ENCODE measurements at regions not wholly inside any gene's neighbourhood (a gene's known extent, or its start where the extent isn't known, plus 50 kb on each side); places are given as distances from the start of the nearest gene placed in this dataset.

DNA sequence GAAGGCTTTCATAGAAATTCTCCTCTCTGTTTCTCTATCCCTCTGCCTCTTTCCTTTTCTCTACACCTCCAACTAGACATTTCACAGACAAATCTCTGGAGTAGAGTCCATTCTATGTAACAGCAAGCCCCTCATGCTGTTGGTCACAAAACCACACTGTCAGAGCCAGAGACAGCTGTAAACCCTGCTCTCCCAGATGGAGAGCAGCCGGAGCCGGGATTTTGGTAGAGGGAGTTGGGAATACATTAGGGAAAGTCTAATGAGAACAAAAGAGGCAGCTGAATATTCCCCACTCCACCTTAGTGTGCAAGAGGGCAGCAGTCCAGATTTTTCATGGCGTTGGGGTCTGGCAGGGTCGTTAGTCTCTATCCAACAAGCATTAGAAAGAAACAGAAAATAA, 68.3 kb upstream of the EDN1 start:
- Histone ChIP-seq H3K4me3 (ENCODE audit: low read length) (no peak overlapping the region), H2AFZ (ENCODE audit: low read length) (no peak overlapping the region), H3K27me3 (replicated peaks; ENCODE audit: insufficient read depth, low read length) (no peaks in the 10 kb centered on the region), H3K36me3 (replicated peaks; ENCODE audit: insufficient read depth, low read length) (no peaks in the 10 kb centered on the region), H3K79me2 (ENCODE audit: low read length) (no peaks in the 10 kb centered on the region), H3K9me2 (replicated peaks; ENCODE audit: insufficient read depth, low read length) (no peaks in the 10 kb centered on the region), H3K4me1 (ENCODE audit: low read length) (no peaks in the 10 kb centered on the region), H3K4me2 (ENCODE audit: low read depth, low read length) (no peak overlapping the region), H3K9me3 (replicated peaks; ENCODE audit: insufficient read depth, low read length) (no peaks in the 10 kb centered on the region), H3K27ac (ENCODE audit: low read length) (no peak overlapping the region), H3F3A (ENCODE audit: insufficient read depth, low read length) (no peaks in the 10 kb centered on the region), H3K9ac (ENCODE audit: low read length) (no peak overlapping the region), H4K20me1 (ENCODE audit: insufficient read depth, low read length) (no peaks in the 10 kb centered on the region)
- no peak for TF ChIP-seq EZH2phosphoT487 (IDR thresholded peaks at IDR 0.05; ENCODE audit: low read length)
- TF ChIP-seq, protein P1, sequence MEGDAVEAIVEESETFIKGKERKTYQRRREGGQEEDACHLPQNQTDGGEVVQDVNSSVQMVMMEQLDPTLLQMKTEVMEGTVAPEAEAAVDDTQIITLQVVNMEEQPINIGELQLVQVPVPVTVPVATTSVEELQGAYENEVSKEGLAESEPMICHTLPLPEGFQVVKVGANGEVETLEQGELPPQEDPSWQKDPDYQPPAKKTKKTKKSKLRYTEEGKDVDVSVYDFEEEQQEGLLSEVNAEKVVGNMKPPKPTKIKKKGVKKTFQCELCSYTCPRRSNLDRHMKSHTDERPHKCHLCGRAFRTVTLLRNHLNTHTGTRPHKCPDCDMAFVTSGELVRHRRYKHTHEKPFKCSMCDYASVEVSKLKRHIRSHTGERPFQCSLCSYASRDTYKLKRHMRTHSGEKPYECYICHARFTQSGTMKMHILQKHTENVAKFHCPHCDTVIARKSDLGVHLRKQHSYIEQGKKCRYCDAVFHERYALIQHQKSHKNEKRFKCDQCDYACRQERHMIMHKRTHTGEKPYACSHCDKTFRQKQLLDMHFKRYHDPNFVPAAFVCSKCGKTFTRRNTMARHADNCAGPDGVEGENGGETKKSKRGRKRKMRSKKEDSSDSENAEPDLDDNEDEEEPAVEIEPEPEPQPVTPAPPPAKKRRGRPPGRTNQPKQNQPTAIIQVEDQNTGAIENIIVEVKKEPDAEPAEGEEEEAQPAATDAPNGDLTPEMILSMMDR (IDR thresholded peaks at IDR 0.05; ENCODE audit: low read length) = no peak
- TF ChIP-seq EZH2 (optimal IDR thresholded peaks at IDR 0.05; ENCODE audit: low read depth, low read length) = no peak
- no peak for DNase-seq

DNA sequence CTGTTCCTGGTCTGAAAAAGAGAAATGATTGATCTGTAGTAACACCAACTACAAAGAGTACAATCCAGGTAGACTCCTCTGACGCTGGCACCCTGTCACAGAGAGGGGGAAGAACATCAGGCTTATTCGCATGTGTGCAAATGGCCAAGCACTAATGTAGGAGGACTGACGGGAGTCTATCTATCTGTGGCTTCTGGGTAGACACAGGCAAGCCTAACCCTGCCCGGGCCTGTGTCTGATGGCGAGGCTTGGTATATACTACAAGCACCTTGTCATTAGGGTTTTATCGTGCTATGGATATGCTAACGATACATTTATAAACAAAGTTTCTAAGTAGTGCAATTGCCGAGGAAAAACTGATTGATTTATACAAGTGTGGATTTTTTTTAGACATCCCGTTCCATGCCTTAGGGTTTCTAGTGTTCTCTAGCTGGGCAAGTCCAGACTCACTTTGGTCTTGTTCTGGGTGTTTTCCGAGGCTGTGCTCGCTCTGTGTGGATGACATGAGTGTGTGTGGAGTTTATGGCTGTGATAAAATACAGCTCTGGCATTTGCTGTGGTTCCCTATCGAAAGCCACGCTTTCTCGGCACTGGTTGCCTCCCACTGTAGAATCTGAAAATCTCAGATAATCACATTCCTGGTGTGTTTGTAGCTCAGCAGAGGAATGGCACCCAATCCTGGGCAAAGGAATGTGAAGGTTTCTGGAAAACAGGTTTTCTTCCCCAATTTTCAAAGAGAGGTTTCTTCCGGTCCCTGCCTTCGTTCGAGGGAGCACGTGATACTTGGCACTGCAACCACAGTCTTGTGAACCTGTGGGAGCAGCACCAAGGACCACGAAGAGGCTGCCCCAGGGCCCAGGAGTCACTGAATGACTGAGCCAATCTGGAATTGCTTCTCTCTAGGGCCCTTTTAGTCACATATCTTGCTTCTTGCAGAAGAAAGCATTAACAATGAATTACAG, 67.5 kb upstream of the EDN1 start:
- Histone ChIP-seq H2AFZ (ENCODE audit: low read length) (no peak overlapping the region), H3F3A (ENCODE audit: insufficient read depth, low read length) (no peaks in the 10 kb centered on the region), H3K9me3 (replicated peaks; ENCODE audit: insufficient read depth, low read length) (no peaks in the 10 kb centered on the region), H4K20me1 (ENCODE audit: insufficient read depth, low read length) (no peaks in the 10 kb centered on the region), H3K4me1 (ENCODE audit: low read length) (no peaks in the 10 kb centered on the region), H3K79me2 (ENCODE audit: low read length) (no peaks in the 10 kb centered on the region), H3K9ac (ENCODE audit: low read length) (no peak overlapping the region), H3K9me2 (replicated peaks; ENCODE audit: insufficient read depth, low read length) (no peaks in the 10 kb centered on the region), H3K4me3 (ENCODE audit: low read length) (no peak overlapping the region), H3K27ac (ENCODE audit: low read length) (no peak overlapping the region), H3K36me3 (replicated peaks; ENCODE audit: insufficient read depth, low read length) (no peaks in the 10 kb centered on the region), H3K27me3 (replicated peaks; ENCODE audit: insufficient read depth, low read length) (no peaks in the 10 kb centered on the region), H3K4me2 (ENCODE audit: low read depth, low read length) (no peak overlapping the region)
- DNase-seq = no peak
- TF ChIP-seq EZH2 (optimal IDR thresholded peaks at IDR 0.05; ENCODE audit: low read depth, low read length) = no peak
- TF ChIP-seq, protein P1 (IDR thresholded peaks at IDR 0.05; ENCODE audit: low read length) = no peak
- no peak for TF ChIP-seq EZH2phosphoT487 (IDR thresholded peaks at IDR 0.05; ENCODE audit: low read length)

DNA sequence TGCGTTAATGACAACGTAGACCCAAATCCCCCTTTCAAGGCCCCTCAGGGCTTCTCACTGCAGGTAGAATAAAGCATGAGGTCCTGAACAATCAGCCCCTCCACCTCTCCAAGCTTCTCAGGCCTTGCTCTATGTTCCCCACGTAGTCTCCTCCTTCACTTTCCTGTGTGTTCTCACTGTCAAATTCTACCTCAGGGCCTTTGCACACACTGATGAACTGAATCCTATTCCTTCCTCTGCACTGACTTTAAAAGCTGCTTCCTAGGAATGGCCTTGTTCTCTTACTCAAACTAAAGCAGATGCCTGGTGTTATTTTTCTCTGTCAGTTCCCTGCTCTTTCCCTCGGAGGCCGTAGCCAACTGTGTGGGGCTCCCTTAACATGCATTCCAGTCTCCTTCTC, 66.8 kb upstream of the EDN1 start:
- H3K27me3 ChIP-seq (replicated peaks; ENCODE audit: insufficient read depth, low read length) = no peaks in the 10 kb centered on the region
- no peak overlapping the region for H2AFZ ChIP-seq (ENCODE audit: low read length)
- TF ChIP-seq EZH2 (optimal IDR thresholded peaks at IDR 0.05; ENCODE audit: low read depth, low read length) = no peak
- no peak overlapping the region for H3K4me2 ChIP-seq (ENCODE audit: low read depth, low read length)
- no peaks in the 10 kb centered on the region for H3K36me3 ChIP-seq (replicated peaks; ENCODE audit: insufficient read depth, low read length)
- H3K9me3 ChIP-seq (replicated peaks; ENCODE audit: insufficient read depth, low read length) = no peaks in the 10 kb centered on the region
- no peak for DNase-seq
- H3K4me3 ChIP-seq (ENCODE audit: low read length) = no peak overlapping the region
- H3K9me2 ChIP-seq (replicated peaks; ENCODE audit: insufficient read depth, low read length) = no peaks in the 10 kb centered on the region
- H3F3A ChIP-seq (ENCODE audit: insufficient read depth, low read length) = no peaks in the 10 kb centered on the region
- no peaks in the 10 kb centered on the region for H3K4me1 ChIP-seq (ENCODE audit: low read length)
- H3K9ac ChIP-seq (ENCODE audit: low read length) = no peak overlapping the region
- no peak overlapping the region for H3K27ac ChIP-seq (ENCODE audit: low read length)
- H4K20me1 ChIP-seq (ENCODE audit: insufficient read depth, low read length) = no peaks in the 10 kb centered on the region
- H3K79me2 ChIP-seq (ENCODE audit: low read length) = no peaks in the 10 kb centered on the region

DNA sequence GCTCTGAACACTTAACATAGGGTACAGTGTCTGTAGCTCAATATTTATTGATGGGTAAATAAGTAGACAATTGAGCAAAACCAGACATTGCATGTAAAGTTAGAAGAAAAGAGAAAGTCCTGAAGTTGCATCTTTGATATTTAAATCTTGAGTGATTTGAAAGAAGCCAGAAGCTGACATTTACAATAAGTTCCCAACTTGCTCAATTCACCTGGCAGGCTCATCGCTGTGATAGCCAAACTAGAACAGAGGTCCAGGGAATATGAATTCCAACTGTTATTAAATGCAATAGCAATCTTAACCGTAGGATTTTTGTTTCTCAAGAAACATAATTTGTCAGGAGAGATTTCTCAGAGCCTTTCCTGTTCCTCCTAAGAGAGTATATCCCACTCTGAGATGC, 65.9 kb upstream of the EDN1 start:
- Histone ChIP-seq H3K79me2 (ENCODE audit: low read length) (no peaks in the 10 kb centered on the region), H3K27ac (ENCODE audit: low read length) (no peak overlapping the region), H3K9me2 (replicated peaks; ENCODE audit: insufficient read depth, low read length) (no peaks in the 10 kb centered on the region), H3K4me3 (ENCODE audit: low read length) (no peak overlapping the region), H3K9ac (ENCODE audit: low read length) (no peak overlapping the region), H3K27me3 (replicated peaks; ENCODE audit: insufficient read depth, low read length) (no peaks in the 10 kb centered on the region), H3K9me3 (replicated peaks; ENCODE audit: insufficient read depth, low read length) (no peaks in the 10 kb centered on the region), H3K4me2 (ENCODE audit: low read depth, low read length) (no peak overlapping the region), H3K4me1 (ENCODE audit: low read length) (no peaks in the 10 kb centered on the region), H2AFZ (ENCODE audit: low read length) (no peak overlapping the region), H4K20me1 (ENCODE audit: insufficient read depth, low read length) (no peaks in the 10 kb centered on the region), H3K36me3 (replicated peaks; ENCODE audit: insufficient read depth, low read length) (no peaks in the 10 kb centered on the region), H3F3A (ENCODE audit: insufficient read depth, low read length) (no peaks in the 10 kb centered on the region)
- DNase-seq = no peak
- TF ChIP-seq, protein P1 (IDR thresholded peaks at IDR 0.05; ENCODE audit: low read length) = no peak
- TF ChIP-seq EZH2phosphoT487 (IDR thresholded peaks at IDR 0.05; ENCODE audit: low read length) = no peak
- TF ChIP-seq EZH2 (optimal IDR thresholded peaks at IDR 0.05; ENCODE audit: low read depth, low read length) = no peak
